ENCODE measurements at regions not wholly inside any gene's neighbourhood (a gene's known extent, or its start where the extent isn't known, plus 50 kb on each side); places are given as distances from the start of the nearest gene placed in this dataset.
"Not testable (repeated sequence)": the region's sequence is repeated elsewhere in the genome, so short reads cannot be mapped to it uniquely, and the experiment has no call there.

- Histone ChIP-seq H3K4me1 (ENCODE audit: control insufficient read depth, insufficient read depth, low read length) (peaks cover 15% of the 10 kb centered on the region), H3K9ac (ENCODE audit: low read length) (no peak overlapping the region)
- no peak for DNase-seq (ENCODE audit: low read depth)
Observed at GRCh38 chr1:219415433-219415832, 197.5 kb downstream of the ZC3H11B start.

GRCh38 chr1:219414250-219414649 lies 198.7 kb downstream of the ZC3H11B start:
- Histone ChIP-seq H3K36me3 (ENCODE audit: control insufficient read depth, insufficient read depth, low read length, severe bottlenecking) (no peaks in the 10 kb centered on the region), H3K4me3 (ENCODE audit: low read length) (no peak overlapping the region), H3K9ac (ENCODE audit: low read length) (no peak overlapping the region), H3K4me1 (ENCODE audit: control insufficient read depth, insufficient read depth, low read length) (peaks cover 4% of the 10 kb centered on the region), H3K27me3 (replicated peaks; ENCODE audit: control insufficient read depth, insufficient read depth, low read length) (no peaks in the 10 kb centered on the region), H3K9me3 (ENCODE audit: control insufficient read depth, low read length) (no peaks in the 10 kb centered on the region)
- DNase-seq (ENCODE audit: low read depth) = no peak

More at GRCh38 chr1:219415433-219415832, 197.5 kb downstream of the ZC3H11B start:
- Histone ChIP-seq H3K36me3 (ENCODE audit: control insufficient read depth, insufficient read depth, low read length, severe bottlenecking) (no peaks in the 10 kb centered on the region), H3K27me3 (replicated peaks; ENCODE audit: control insufficient read depth, insufficient read depth, low read length) (no peaks in the 10 kb centered on the region), H3K4me3 (ENCODE audit: low read length) (no peak overlapping the region), H3K9me3 (ENCODE audit: control insufficient read depth, low read length) (no peaks in the 10 kb centered on the region)

- no peak for DNase-seq (ENCODE audit: low read depth)
- H3K9ac ChIP-seq (ENCODE audit: low read length) = no peak overlapping the region
- H3K9me3 ChIP-seq (ENCODE audit: control insufficient read depth, low read length) = no peaks in the 10 kb centered on the region
- H3K36me3 ChIP-seq (ENCODE audit: control insufficient read depth, insufficient read depth, low read length, severe bottlenecking) = no peaks in the 10 kb centered on the region
- no peaks in the 10 kb centered on the region for H3K27me3 ChIP-seq (replicated peaks; ENCODE audit: control insufficient read depth, insufficient read depth, low read length)
- no peak overlapping the region for H3K4me3 ChIP-seq (ENCODE audit: low read length)
- peaks cover 4% of the 10 kb centered on the region for H3K4me1 ChIP-seq (ENCODE audit: control insufficient read depth, insufficient read depth, low read length)
Observed at GRCh38 chr1:219413536-219413935, 199.4 kb downstream of the ZC3H11B start.

GRCh38 chr1:219412772-219413171 lies 200.1 kb downstream of the ZC3H11B start:
- no peaks in the 10 kb centered on the region for H3K36me3 ChIP-seq (ENCODE audit: control insufficient read depth, insufficient read depth, low read length, severe bottlenecking)
- H3K9me3 ChIP-seq (ENCODE audit: control insufficient read depth, low read length) = no peaks in the 10 kb centered on the region
- H3K4me1 ChIP-seq (ENCODE audit: control insufficient read depth, insufficient read depth, low read length) = peaks cover 4% of the 10 kb centered on the region
- no peaks in the 10 kb centered on the region for H3K27me3 ChIP-seq (replicated peaks; ENCODE audit: control insufficient read depth, insufficient read depth, low read length)
- H3K9ac ChIP-seq (ENCODE audit: low read length) = no peak overlapping the region
- H3K4me3 ChIP-seq (ENCODE audit: low read length) = no peak overlapping the region
- peak; percentile 18 for DNase-seq (ENCODE audit: low read depth)

- H3K9me3 ChIP-seq (ENCODE audit: control insufficient read depth, low read length); DNase-seq (ENCODE audit: low read depth); H3K27me3 ChIP-seq (replicated peaks; ENCODE audit: control insufficient read depth, insufficient read depth, low read length); H3K4me1 ChIP-seq (ENCODE audit: control insufficient read depth, insufficient read depth, low read length); H3K9ac ChIP-seq (ENCODE audit: low read length); H3K36me3 ChIP-seq (ENCODE audit: control insufficient read depth, insufficient read depth, low read length, severe bottlenecking); H3K4me3 ChIP-seq (ENCODE audit: low read length): not testable (repeated sequence)
Observed at GRCh38 chr1:219410721-219411120, 202.2 kb downstream of the ZC3H11B start.

- Histone ChIP-seq H3K27me3 (replicated peaks; ENCODE audit: control insufficient read depth, insufficient read depth, low read length) (no peaks in the 10 kb centered on the region), H3K9me3 (ENCODE audit: control insufficient read depth, low read length) (no peaks in the 10 kb centered on the region), H3K4me1 (ENCODE audit: control insufficient read depth, insufficient read depth, low read length) (no peaks in the 10 kb centered on the region), H3K9ac (ENCODE audit: low read length) (no peak overlapping the region), H3K4me3 (ENCODE audit: low read length) (no peak overlapping the region), H3K36me3 (ENCODE audit: control insufficient read depth, insufficient read depth, low read length, severe bottlenecking) (no peaks in the 10 kb centered on the region)
- no peak for DNase-seq (ENCODE audit: low read depth)
Observed at GRCh38 chr1:219405531-219406331, 207.2 kb downstream of the ZC3H11B start.

- Histone ChIP-seq H3K36me3 (ENCODE audit: control insufficient read depth, insufficient read depth, low read length, severe bottlenecking) (no peaks in the 10 kb centered on the region), H3K4me3 (ENCODE audit: low read length) (no peak overlapping the region)
- no peak for DNase-seq (ENCODE audit: low read depth)
Observed at GRCh38 chr1:219404629-219405028, 208.3 kb downstream of the ZC3H11B start.

GRCh38 chr1:219402925-219403324 lies 210.0 kb downstream of the ZC3H11B start:
- Histone ChIP-seq H3K27me3 (replicated peaks; ENCODE audit: control insufficient read depth, insufficient read depth, low read length) (no peaks in the 10 kb centered on the region), H3K4me1 (ENCODE audit: control insufficient read depth, insufficient read depth, low read length) (no peaks in the 10 kb centered on the region)

More at GRCh38 chr1:219404629-219405028, 208.3 kb downstream of the ZC3H11B start:
- Histone ChIP-seq H3K9ac (ENCODE audit: low read length) (no peak overlapping the region), H3K9me3 (ENCODE audit: control insufficient read depth, low read length) (no peaks in the 10 kb centered on the region), H3K4me1 (ENCODE audit: control insufficient read depth, insufficient read depth, low read length) (no peaks in the 10 kb centered on the region), H3K27me3 (replicated peaks; ENCODE audit: control insufficient read depth, insufficient read depth, low read length) (no peaks in the 10 kb centered on the region)

GRCh38 chr1:219401724-219402625 lies 210.9 kb downstream of the ZC3H11B start:
- H3K4me1 ChIP-seq (ENCODE audit: control insufficient read depth, insufficient read depth, low read length) = no peaks in the 10 kb centered on the region
- H3K36me3 ChIP-seq (ENCODE audit: control insufficient read depth, insufficient read depth, low read length, severe bottlenecking) = no peaks in the 10 kb centered on the region
- H3K9ac ChIP-seq (ENCODE audit: low read length) = no peak overlapping the region
- H3K27me3 ChIP-seq (replicated peaks; ENCODE audit: control insufficient read depth, insufficient read depth, low read length) = no peaks in the 10 kb centered on the region
- no peak overlapping the region for H3K4me3 ChIP-seq (ENCODE audit: low read length)
- H3K9me3 ChIP-seq (ENCODE audit: control insufficient read depth, low read length) = peaks cover 9% of the 10 kb centered on the region
- no peak for DNase-seq (ENCODE audit: low read depth)

More at GRCh38 chr1:219402925-219403324, 210.0 kb downstream of the ZC3H11B start:
- H3K9ac ChIP-seq (ENCODE audit: low read length) = no peak overlapping the region
- no peak for DNase-seq (ENCODE audit: low read depth)
- no peaks in the 10 kb centered on the region for H3K36me3 ChIP-seq (ENCODE audit: control insufficient read depth, insufficient read depth, low read length, severe bottlenecking)
- H3K4me3 ChIP-seq (ENCODE audit: low read length) = no peak overlapping the region
- H3K9me3 ChIP-seq (ENCODE audit: control insufficient read depth, low read length) = no peaks in the 10 kb centered on the region

GRCh38 chr1:219399446-219399845 lies 213.5 kb downstream of the ZC3H11B start:
- peaks cover 19% of the 10 kb centered on the region for H3K9me3 ChIP-seq (ENCODE audit: control insufficient read depth, low read length)
- no peak for DNase-seq (ENCODE audit: low read depth)

GRCh38 chr1:219398815-219399396 lies 214.0 kb downstream of the ZC3H11B start:
- H3K9me3 ChIP-seq (ENCODE audit: control insufficient read depth, low read length) = peaks cover 19% of the 10 kb centered on the region
- DNase-seq (ENCODE audit: low read depth) = no peak
- H3K36me3 ChIP-seq (ENCODE audit: control insufficient read depth, insufficient read depth, low read length, severe bottlenecking) = no peaks in the 10 kb centered on the region
- no peak overlapping the region for H3K4me3 ChIP-seq (ENCODE audit: low read length)
- no peak overlapping the region for H3K9ac ChIP-seq (ENCODE audit: low read length)
- H3K27me3 ChIP-seq (replicated peaks; ENCODE audit: control insufficient read depth, insufficient read depth, low read length) = no peaks in the 10 kb centered on the region
- H3K4me1 ChIP-seq (ENCODE audit: control insufficient read depth, insufficient read depth, low read length) = no peaks in the 10 kb centered on the region

More at GRCh38 chr1:219399446-219399845, 213.5 kb downstream of the ZC3H11B start:
- Histone ChIP-seq H3K4me3 (ENCODE audit: low read length) (no peak overlapping the region), H3K4me1 (ENCODE audit: control insufficient read depth, insufficient read depth, low read length) (no peaks in the 10 kb centered on the region), H3K9ac (ENCODE audit: low read length) (no peak overlapping the region), H3K27me3 (replicated peaks; ENCODE audit: control insufficient read depth, insufficient read depth, low read length) (no peaks in the 10 kb centered on the region), H3K36me3 (ENCODE audit: control insufficient read depth, insufficient read depth, low read length, severe bottlenecking) (no peaks in the 10 kb centered on the region)
